SK-N-SH (cell line): ENCODE measurements at regions not wholly inside any gene's neighbourhood (a gene's known extent, or its start where the extent isn't known, plus 50 kb on each side); places are given as distances from the start of the nearest gene placed in this dataset.

Experiments
- CTCF ChIA-PET: fragments of 300-600, 350-600 bp; formaldehyde crosslinking; extraction: SDS; loops from one replicate; lab custom pipeline; 2021; lab: Yijun Ruan, JAX
- POLR2A ChIA-PET: fragments of 350-600 bp; sonication (Branson Sonifier 250); formaldehyde crosslinking; extraction: SDS; loops from one replicate; lab custom pipeline; 2020; ENCODE audit warnings: antibody characterized with exemption, inconsistent platforms; lab: Yijun Ruan, JAX
- DNase-seq: peaks from one replicate; pipeline ENCODE4 v3.0.0; 2012
- H2AFZ ChIP-seq: fragments of 200-600 bp; sonication (generic); 2 replicates; pipeline ENCODE4 v1.8.1; 2016; ENCODE audit warnings: antibody characterized with exemption, mild to moderate bottlenecking, low read depth
- H3F3A ChIP-seq: fragments of 200-600 bp; sonication (generic); replicated peaks from 2 replicates; pipeline ENCODE3; 2016; ENCODE audit warnings: antibody characterized with exemption, mild to moderate bottlenecking; ENCODE audit not compliant: insufficient read depth
- H3K27ac ChIP-seq, 2 experiments: fragments of 200-500 bp in 1 of 2; fragments of 200-600 bp in 1 of 2; sonication (Bioruptor generic) in 1 of 2; sonication (generic), shearing (Covaris generic) in 1 of 2; 2 replicates each; pipeline versions ENCODE4 v1.5.1 to v1.6.1; 2014 to 2016; ENCODE audit warnings: low read depth in 2 of 2, inconsistent platforms in 1 of 2, low read length in 1 of 2, mild to moderate bottlenecking in 1 of 2, mixed read lengths in 1 of 2
- H3K27me3 ChIP-seq: fragments of 200-600 bp; sonication (generic), shearing (Covaris generic); 2 replicates; pipeline ENCODE4 v1.6.1; 2016; ENCODE audit warnings: mixed run types; ENCODE audit not compliant: insufficient read depth
- H3K36me3 ChIP-seq, 2 experiments: fragments of 200-500 bp in 1 of 2; fragments of 200-600 bp in 1 of 2; sonication (Bioruptor generic) in 1 of 2; sonication (generic) in 1 of 2; replicated peaks in 1 of 2; 2 replicates each; pipeline versions ENCODE3 to v1.5.1; 2014 to 2016; ENCODE audit warnings: low read length in 1 of 2, mild to moderate bottlenecking in 1 of 2; ENCODE audit not compliant: insufficient read depth in 2 of 2, control insufficient read depth in 1 of 2
- H3K4me1 ChIP-seq, 2 experiments: fragments of 200-500 bp in 1 of 2; fragments of 200-600 bp in 1 of 2; sonication (Bioruptor generic) in 1 of 2; sonication (generic), shearing (Covaris generic) in 1 of 2; 2 replicates each; pipeline versions ENCODE4 v1.5.1 to v1.6.1; 2014 to 2016; ENCODE audit warnings: low read depth in 1 of 2, low read length in 1 of 2, mixed run types in 1 of 2; ENCODE audit not compliant: insufficient read depth in 2 of 2, control insufficient read depth in 1 of 2
- H3K4me2 ChIP-seq: fragments of 200-600 bp; sonication (generic), shearing (Covaris generic); 2 replicates; pipeline ENCODE4 v1.6.1; 2017; ENCODE audit warnings: mixed run types
- H3K4me3 ChIP-seq, 2 experiments: fragments of 200-500 bp in 1 of 2; fragments of 200-600 bp in 1 of 2; sonication (Bioruptor generic) in 1 of 2; sonication (generic), shearing (Covaris generic) in 1 of 2; 2 replicates each; pipeline versions ENCODE4 v1.5.1 to v1.8.1; 2014 to 2016; ENCODE audit warnings: low read depth in 2 of 2, inconsistent platforms in 1 of 2, low read length in 1 of 2, mild to moderate bottlenecking in 1 of 2, mixed read lengths in 1 of 2, moderate library complexity in 1 of 2
- H3K79me2 ChIP-seq: fragments of 200-600 bp; sonication (generic); 2 replicates; pipeline ENCODE4 v1.8.1; 2017; ENCODE audit warnings: mild to moderate bottlenecking; ENCODE audit not compliant: insufficient read depth
- H3K9ac ChIP-seq: fragments of 200-600 bp; sonication (generic); 2 replicates; pipeline ENCODE4 v1.6.1; 2017; ENCODE audit warnings: mixed run types
- H3K9me2 ChIP-seq: fragments of 200-600 bp; sonication (generic); 2 replicates; pipeline ENCODE4 v1.6.1; 2017; ENCODE audit warnings: mixed run types
- H3K9me3 ChIP-seq: fragments of 200-600 bp; sonication (generic); 2 replicates; pipeline ENCODE4 v1.6.1; 2017; ENCODE audit warnings: mixed run types, mild to moderate bottlenecking, moderate library complexity
- H4K20me1 ChIP-seq: fragments of 200-600 bp; sonication (generic); 2 replicates; pipeline ENCODE4 v1.6.1; 2017; ENCODE audit warnings: mild to moderate bottlenecking, mixed run types; ENCODE audit not compliant: insufficient read depth
- ELF1 ChIP-seq: IDR thresholded peaks from 2 replicates; pipeline ENCODE4 v1.4.0; 2012
- EP300 ChIP-seq, 2 experiments: IDR thresholded peaks; 2 replicates each; pipeline versions ENCODE4 v1.4.0 to v1.6.1; 2012; ENCODE audit warnings: borderline replicate concordance in 1 of 2, low read depth in 1 of 2, low read length in 1 of 2
- EZH2phosphoT487 ChIP-seq: fragments of 200-600 bp; sonication (generic); IDR thresholded peaks from 2 replicates; pipeline ENCODE4 v1.6.1; 2017; ENCODE audit warnings: low read depth, mixed run types, mild to moderate bottlenecking, antibody characterized with exemption, moderate library complexity, borderline replicate concordance
- FOSL2 ChIP-seq: IDR thresholded peaks from 2 replicates; pipeline ENCODE4 v1.4.0; 2012; ENCODE audit warnings: low read depth, mild to moderate bottlenecking, moderate library complexity, borderline replicate concordance
- FOXM1 ChIP-seq: IDR thresholded peaks from 2 replicates; pipeline ENCODE4 v1.4.0; 2012; ENCODE audit warnings: low read depth, mild to moderate bottlenecking
- GABPA ChIP-seq: IDR thresholded peaks from 2 replicates; pipeline ENCODE4 v1.4.0; 2012; ENCODE audit warnings: low read depth, mild to moderate bottlenecking
- GATA2 ChIP-seq: sonication (generic); formaldehyde crosslinking; IDR thresholded peaks from 2 replicates; pipeline ENCODE4 v1.5.0; 2020; ENCODE audit warnings: mild to moderate bottlenecking, missing genetic modification reagents
- JUND ChIP-seq: IDR thresholded peaks from 2 replicates; pipeline ENCODE4 v1.4.0; 2012
- MAX ChIP-seq: IDR thresholded peaks from 2 replicates; pipeline ENCODE4 v1.4.0; 2012; ENCODE audit warnings: low read depth
- MEF2A ChIP-seq: IDR thresholded peaks from 2 replicates; pipeline ENCODE4 v1.4.0; 2012; ENCODE audit warnings: low read depth, borderline replicate concordance
- MXI1 ChIP-seq: IDR thresholded peaks from 2 replicates; pipeline ENCODE4 v1.6.1; 2012; ENCODE audit warnings: mild to moderate bottlenecking, low read depth, low read length, improper control_type of control experiment
- NRF1 ChIP-seq: IDR thresholded peaks from 2 replicates; pipeline ENCODE4 v1.6.1; 2012; ENCODE audit warnings: low read depth, mild to moderate bottlenecking, low read length
- POLR2AphosphoS5 ChIP-seq: IDR thresholded peaks from 2 replicates; pipeline ENCODE4 v1.6.1; 2012; ENCODE audit warnings: low read depth, low read length
- RCOR1 ChIP-seq: fragments of 150-350 bp; IDR thresholded peaks from 2 replicates; pipeline ENCODE4 v1.6.1; 2017; ENCODE audit warnings: antibody characterized with exemption, low read length
- RFX5 ChIP-seq: IDR thresholded peaks from 2 replicates; pipeline ENCODE4 v1.6.1; 2012; ENCODE audit warnings: mild to moderate bottlenecking, improper control_type of control experiment, low read length
- RXRA ChIP-seq: IDR thresholded peaks from 2 replicates; pipeline ENCODE4 v1.4.0; 2012; ENCODE audit warnings: low read depth, mild to moderate bottlenecking, borderline replicate concordance
- TAF1 ChIP-seq: IDR thresholded peaks from 2 replicates; pipeline ENCODE4 v1.6.1; 2012; ENCODE audit warnings: low read depth, mild to moderate bottlenecking, low read length, moderate library complexity, borderline replicate concordance
- ZBTB33 ChIP-seq: IDR thresholded peaks from 2 replicates; pipeline ENCODE4 v1.4.0; 2012; ENCODE audit warnings: low read depth, borderline replicate concordance
- WGBS: methylation state at CpG from one replicate; pipeline ENCODE4 v1.1.6; 2017; ENCODE audit warnings: low lambda C conversion rate; 5-methylcytosine and 5-hydroxymethylcytosine counted together
- TF ChIP-seq, protein P1 (sequence below): IDR thresholded peaks from 2 replicates; pipeline ENCODE4 v1.6.1; 2012; ENCODE audit warnings: mild to moderate bottlenecking, low read depth, low read length, moderate library complexity

GRCh38 chr3:59256230-59256629, 206.4 kb upstream of the CFAP20DC start (continued):
- TF ChIP-seq, protein P1, sequence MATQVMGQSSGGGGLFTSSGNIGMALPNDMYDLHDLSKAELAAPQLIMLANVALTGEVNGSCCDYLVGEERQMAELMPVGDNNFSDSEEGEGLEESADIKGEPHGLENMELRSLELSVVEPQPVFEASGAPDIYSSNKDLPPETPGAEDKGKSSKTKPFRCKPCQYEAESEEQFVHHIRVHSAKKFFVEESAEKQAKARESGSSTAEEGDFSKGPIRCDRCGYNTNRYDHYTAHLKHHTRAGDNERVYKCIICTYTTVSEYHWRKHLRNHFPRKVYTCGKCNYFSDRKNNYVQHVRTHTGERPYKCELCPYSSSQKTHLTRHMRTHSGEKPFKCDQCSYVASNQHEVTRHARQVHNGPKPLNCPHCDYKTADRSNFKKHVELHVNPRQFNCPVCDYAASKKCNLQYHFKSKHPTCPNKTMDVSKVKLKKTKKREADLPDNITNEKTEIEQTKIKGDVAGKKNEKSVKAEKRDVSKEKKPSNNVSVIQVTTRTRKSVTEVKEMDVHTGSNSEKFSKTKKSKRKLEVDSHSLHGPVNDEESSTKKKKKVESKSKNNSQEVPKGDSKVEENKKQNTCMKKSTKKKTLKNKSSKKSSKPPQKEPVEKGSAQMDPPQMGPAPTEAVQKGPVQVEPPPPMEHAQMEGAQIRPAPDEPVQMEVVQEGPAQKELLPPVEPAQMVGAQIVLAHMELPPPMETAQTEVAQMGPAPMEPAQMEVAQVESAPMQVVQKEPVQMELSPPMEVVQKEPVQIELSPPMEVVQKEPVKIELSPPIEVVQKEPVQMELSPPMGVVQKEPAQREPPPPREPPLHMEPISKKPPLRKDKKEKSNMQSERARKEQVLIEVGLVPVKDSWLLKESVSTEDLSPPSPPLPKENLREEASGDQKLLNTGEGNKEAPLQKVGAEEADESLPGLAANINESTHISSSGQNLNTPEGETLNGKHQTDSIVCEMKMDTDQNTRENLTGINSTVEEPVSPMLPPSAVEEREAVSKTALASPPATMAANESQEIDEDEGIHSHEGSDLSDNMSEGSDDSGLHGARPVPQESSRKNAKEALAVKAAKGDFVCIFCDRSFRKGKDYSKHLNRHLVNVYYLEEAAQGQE, result no peak
- TF ChIP-seq TAF1 (no peak), NRF1 (no peak), MAX (no peak), ZBTB33 (no peak), POLR2AphosphoS5 (no peak)

- Histone ChIP-seq H3K79me2 (no peaks in the 10 kb centered on the region), H3K27ac (no peak overlapping the region), H3K9me2 (no peaks in the 10 kb centered on the region), H3K27me3 (no peaks in the 10 kb centered on the region), H3K4me1 (peaks cover 0 to 3% of the 10 kb centered on the region in 2 experiments; a peak in 1 of 4 replicates), H3K36me3 (no peaks in the 10 kb centered on the region), H3K9me3 (no peaks in the 10 kb centered on the region), H3K4me3 (no peak overlapping the region), H2AFZ (no peak overlapping the region), H3F3A (no peaks in the 10 kb centered on the region), H3K9ac (no peak overlapping the region), H4K20me1 (no peaks in the 10 kb centered on the region), H3K4me2 (no peak overlapping the region)
- TF ChIP-seq FOSL2 (no peak), MXI1 (no peak), EP300 (IDR thresholded peaks at IDR 0.05; ENCODE audit: borderline replicate concordance in 1 of 2, low read depth in 1 of 2, low read length in 1 of 2) (no peak), FOXM1 (no peak), ZBTB33 (no peak), EZH2phosphoT487 (no peak), GATA2 (CRISPR knock-in tag) (no peak), RXRA (no peak), RCOR1 (no peak), JUND (no peak), MAX (no peak), NRF1 (no peak), GABPA (no peak), POLR2AphosphoS5 (no peak), ELF1 (no peak), MEF2A (no peak), RFX5 (no peak)
- DNase-seq, result no peak
- ChIA-PET POLR2A (no interaction called here), CTCF (no interaction called here)
- WGBS, result 68% methylated on average over 3 of the region's 3 CpGs
Measured at GRCh38 chr3:59254976-59255375, 205.2 kb upstream of the CFAP20DC start.
